Prostate gland (tissue), 2 donors: ENCODE measurements at regions not wholly inside any gene's neighbourhood (a gene's known extent, or its start where the extent isn't known, plus 50 kb on each side); places are given as distances from the start of the nearest gene placed in this dataset.

Source experiments
- CTCF ChIP-seq, 4 experiments: fragments of 200-600 bp in 2 of 4; fragments of 450-650 bp in 2 of 4; sonication (generic) in 2 of 4; IDR thresholded peaks; 1 replicate in 3 of 4; 2 replicates in 1 of 4; pipeline ENCODE4 v1.5.1; 2016 to 2019; ENCODE audit warnings: antibody characterized with exemption in 4 of 4, mild to moderate bottlenecking in 2 of 4, moderate library complexity in 2 of 4
- POLR2AphosphoS5 ChIP-seq: sonication (generic); formaldehyde crosslinking; IDR thresholded peaks from one replicate; pipeline ENCODE4 v1.6.1; 2017; ENCODE audit warnings: antibody characterized with exemption

- TF ChIP-seq CTCF (IDR thresholded peaks at IDR 0.05), result no peak
- no peak for TF ChIP-seq POLR2AphosphoS5
Measured at GRCh38 chr2:175853616-175853890, 148.5 kb downstream of the LNPK start.
